ENCODE measurements at regions not wholly inside any gene's neighbourhood (a gene's known extent, or its start where the extent isn't known, plus 50 kb on each side); places are given as distances from the start of the nearest gene placed in this dataset.

- no peak for DNase-seq
Observed at GRCh38 chr10:58451193-58451889, 61.3 kb upstream of the BICC1 start.

DNA sequence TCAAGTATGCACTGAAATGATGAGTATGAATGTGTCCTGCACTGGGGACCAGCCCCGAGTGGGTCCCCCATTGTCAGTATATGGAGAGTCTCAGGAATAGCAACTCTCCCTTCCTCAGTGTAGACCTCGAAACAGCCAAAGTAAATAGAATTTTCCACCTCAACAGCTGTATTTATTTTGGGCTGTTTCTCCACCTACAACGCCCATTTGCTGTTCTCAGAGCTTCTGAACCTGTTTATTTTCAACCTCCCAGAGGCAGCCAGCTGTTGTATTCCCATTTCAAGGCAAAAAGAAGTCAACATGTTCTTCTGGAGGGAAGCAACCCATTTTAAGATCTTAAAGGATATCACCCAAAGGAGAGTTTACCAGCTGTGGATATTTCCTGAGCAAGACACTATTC is 59.6 kb upstream of the BICC1 start:
- DNase-seq: no peak

DNA sequence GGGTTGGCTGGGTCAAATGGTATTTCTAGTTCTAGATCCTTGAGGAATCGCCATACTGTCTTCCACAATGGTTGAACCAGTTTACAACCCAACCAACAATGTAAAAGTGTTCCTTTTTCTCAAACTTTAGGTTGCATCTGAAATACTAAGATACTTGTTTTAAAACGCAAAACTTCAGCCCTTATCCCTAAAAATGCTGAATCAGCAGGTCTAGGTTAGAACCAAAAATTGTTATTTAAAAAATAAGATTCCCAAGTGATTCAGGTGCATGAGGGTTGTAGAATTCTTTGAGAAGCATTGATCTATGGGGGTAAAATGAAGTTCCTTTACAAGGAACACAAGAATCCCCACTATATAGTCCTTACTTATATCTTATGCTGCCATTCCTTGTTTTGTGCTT is 56.5 kb upstream of the BICC1 start:
- no peak for DNase-seq

DNA sequence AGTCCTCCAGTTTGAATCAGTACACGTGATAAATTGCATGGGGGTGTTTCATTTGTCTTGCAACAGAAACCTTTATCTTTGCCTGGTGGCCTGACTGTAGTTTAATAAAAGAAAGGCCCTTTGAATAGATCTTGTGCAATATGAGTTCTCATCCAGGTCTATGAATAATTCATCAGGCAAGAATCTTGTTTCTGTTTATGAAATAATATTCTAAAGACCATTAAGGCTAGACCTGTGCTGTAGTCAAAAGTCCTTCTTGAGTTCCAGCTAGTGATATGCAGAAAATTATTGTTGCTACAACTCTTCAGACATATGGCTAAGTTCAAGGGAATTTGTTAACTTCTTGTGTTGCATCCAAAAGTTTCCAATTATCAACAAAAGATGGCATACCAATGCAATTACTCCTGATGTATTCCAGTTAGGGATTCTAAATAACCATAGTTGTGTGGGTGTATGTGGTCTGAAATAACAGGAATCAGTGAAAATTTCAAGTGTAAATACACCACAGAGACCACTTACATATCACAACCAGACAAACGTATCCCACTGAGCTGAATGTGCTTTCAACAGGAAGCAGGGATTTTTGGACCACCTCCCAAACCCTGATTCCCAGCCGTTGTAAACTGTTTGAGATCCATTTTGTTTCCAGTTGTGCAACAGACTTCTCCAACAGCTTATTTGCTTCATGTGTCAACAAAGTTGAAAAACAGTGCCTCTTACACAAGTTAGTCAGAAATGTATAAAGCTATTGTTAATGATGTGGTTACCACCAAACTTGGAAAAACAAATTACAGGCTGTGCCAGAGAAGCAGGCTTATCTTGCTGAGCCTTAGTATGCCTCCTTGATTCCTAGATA is 54.7 kb upstream of the BICC1 start:
- peak in 1 of 2 experiments; percentile 10 for DNase-seq

DNA sequence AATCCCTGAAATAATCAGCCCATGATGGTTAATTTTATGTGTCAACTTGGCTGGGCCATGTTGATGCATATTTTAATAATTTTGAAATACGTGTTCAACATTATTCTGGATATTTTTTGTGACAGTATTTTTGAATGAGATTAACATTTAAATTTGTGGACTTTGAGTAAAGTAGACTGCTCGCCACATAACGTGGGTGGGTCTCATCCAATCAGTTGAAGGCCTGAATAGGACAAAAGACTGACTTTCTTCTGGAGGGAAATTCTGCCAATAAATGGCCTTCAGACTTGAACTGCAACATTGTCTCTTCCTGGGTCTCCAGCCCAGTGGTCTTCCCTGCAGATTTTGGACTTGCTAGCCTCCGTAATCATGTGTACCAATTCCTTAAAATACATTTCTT is 53.6 kb upstream of the BICC1 start:
- DNase-seq: no peak

DNA sequence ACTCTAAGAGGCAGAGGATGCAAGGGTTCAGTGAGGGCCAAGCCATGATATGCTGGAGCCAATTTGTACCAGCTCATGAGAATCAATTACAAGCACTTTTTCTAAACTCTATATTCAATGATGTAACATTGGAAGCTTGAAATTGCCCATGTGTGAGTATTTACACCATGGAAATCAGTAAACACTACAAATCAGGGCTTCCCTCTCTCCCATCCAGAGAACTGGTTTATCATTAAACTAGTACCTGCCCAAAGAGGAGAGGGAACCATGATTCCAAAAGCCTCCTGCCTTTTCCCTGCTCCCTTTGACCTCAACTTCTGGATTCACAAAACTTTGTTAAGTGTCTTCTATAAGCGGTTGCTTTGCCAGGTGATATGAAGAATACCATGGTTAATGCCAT is 52.5 kb upstream of the BICC1 start:
- no peak for DNase-seq

- no peak for DNase-seq
Observed at GRCh38 chr10:58462863-58463507, 49.7 kb upstream of the BICC1 start.
